ENCODE measurements at regions not wholly inside any gene's neighbourhood (a gene's known extent, or its start where the extent isn't known, plus 50 kb on each side); places are given as distances from the start of the nearest gene placed in this dataset.

DNA sequence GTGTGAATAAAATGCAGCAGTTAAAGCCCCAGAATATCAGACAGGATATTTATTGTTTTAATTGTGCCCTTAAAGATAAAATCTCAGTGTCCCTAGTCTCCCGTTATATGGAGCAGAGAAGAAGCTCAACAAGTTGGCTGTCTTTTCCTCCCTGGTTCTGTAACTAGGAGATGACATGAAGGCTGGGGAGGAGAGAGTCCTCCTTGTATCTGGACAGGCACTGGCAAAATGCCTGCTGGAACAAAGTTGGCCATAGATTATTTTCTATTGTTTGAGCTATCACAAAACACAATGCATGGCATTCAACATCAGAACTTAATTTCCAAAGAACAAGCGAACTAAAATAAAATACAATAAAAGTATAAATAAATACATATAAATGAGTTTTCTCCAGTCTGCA, 694.9 kb upstream of the KCND2 start:
- TF ChIP-seq POLR2A (IDR thresholded peaks at IDR 0.05): no peak
- TF ChIP-seq, protein P1, sequence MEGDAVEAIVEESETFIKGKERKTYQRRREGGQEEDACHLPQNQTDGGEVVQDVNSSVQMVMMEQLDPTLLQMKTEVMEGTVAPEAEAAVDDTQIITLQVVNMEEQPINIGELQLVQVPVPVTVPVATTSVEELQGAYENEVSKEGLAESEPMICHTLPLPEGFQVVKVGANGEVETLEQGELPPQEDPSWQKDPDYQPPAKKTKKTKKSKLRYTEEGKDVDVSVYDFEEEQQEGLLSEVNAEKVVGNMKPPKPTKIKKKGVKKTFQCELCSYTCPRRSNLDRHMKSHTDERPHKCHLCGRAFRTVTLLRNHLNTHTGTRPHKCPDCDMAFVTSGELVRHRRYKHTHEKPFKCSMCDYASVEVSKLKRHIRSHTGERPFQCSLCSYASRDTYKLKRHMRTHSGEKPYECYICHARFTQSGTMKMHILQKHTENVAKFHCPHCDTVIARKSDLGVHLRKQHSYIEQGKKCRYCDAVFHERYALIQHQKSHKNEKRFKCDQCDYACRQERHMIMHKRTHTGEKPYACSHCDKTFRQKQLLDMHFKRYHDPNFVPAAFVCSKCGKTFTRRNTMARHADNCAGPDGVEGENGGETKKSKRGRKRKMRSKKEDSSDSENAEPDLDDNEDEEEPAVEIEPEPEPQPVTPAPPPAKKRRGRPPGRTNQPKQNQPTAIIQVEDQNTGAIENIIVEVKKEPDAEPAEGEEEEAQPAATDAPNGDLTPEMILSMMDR (IDR thresholded peaks at IDR 0.05): no peak

Data from vagina (tissue), 2 donors.